IMR-90 (cell line): ENCODE measurements at regions not wholly inside any gene's neighbourhood (a gene's known extent, or its start where the extent isn't known, plus 50 kb on each side); places are given as distances from the start of the nearest gene placed in this dataset.

Experiments
- BHLHE40 ChIP-seq: fragments of 150-350 bp; IDR thresholded peaks from 2 replicates; pipeline ENCODE4 v1.6.1; 2016; ENCODE audit warnings: mild to moderate bottlenecking, low read depth, low read length
- CTCF ChIP-seq: conservative IDR thresholded peaks from 2 replicates; pipeline ENCODE4 v1.5.1; 2012; ENCODE audit warnings: mild to moderate bottlenecking, low read depth, low read length, improper control_type of control experiment
- POLR2A ChIP-seq: IDR thresholded peaks from 2 replicates; pipeline ENCODE4 v1.6.1; 2012; ENCODE audit warnings: mild to moderate bottlenecking, low read depth, low read length
- RFX5 ChIP-seq: IDR thresholded peaks from 2 replicates; pipeline ENCODE4 v1.8.0; 2012; ENCODE audit warnings: low read depth, mild to moderate bottlenecking, low read length, moderate library complexity

DNA sequence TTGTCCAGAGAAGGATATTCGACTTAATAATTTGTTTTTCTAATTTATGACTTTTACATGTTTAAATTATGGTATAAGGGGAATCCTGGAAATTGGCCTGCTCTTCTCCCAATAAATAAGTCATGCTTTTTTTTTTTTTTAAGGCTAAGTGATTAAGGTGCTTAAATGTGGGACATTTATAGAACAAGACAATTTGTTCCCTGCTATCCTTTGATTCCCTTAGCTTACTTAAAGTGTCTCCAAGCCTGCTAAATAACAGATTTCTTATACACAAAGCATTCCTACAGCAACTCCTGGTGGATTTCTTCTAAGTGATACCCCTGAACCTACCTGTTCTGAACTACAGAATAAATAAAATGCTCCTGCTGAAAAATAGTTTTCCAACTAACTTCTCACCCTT lies 233.0 kb upstream of the UGT8 start:
- TF ChIP-seq CTCF (no peak), RFX5 (no peak), BHLHE40 (no peak), POLR2A (no peak)
